ENCODE measurements at regions not wholly inside any gene's neighbourhood (a gene's known extent, or its start where the extent isn't known, plus 50 kb on each side); places are given as distances from the start of the nearest gene placed in this dataset.
"Not testable (repeated sequence)": the region's sequence is repeated elsewhere in the genome, so short reads cannot be mapped to it uniquely, and the experiment has no call there.

- FAIRE-seq; DNase-seq (ENCODE audit: low spot score): not testable (repeated sequence)
These were observed 520.8 kb downstream of the TTLL7 start for GRCh38 chr1:83478127-83478526.

- not testable (repeated sequence) for DNase-seq (ENCODE audit: low spot score); FAIRE-seq
These were observed 522.4 kb downstream of the TTLL7 start for GRCh38 chr1:83476518-83476917.

DNA sequence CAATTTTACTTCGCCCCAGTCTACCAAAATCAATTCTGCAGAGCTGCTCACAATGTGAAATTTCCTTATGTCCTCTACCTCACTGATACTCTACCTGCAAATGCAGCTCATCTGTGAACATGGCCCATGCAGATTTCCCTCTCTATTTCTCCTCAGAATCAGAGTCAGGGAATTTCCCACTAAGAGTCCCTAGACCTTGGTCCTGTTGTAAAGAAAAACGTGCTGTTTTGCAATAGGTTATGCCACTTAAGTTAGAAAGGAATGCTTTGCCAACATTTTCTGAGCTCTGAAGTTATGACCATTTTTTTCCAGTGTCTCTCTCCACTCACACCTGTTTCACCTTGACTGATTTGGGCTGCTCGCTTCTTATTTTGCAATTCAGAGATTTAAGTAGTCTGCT, 524.0 kb downstream of the TTLL7 start:
- FAIRE-seq; DNase-seq (ENCODE audit: low spot score): not testable (repeated sequence)

DNA sequence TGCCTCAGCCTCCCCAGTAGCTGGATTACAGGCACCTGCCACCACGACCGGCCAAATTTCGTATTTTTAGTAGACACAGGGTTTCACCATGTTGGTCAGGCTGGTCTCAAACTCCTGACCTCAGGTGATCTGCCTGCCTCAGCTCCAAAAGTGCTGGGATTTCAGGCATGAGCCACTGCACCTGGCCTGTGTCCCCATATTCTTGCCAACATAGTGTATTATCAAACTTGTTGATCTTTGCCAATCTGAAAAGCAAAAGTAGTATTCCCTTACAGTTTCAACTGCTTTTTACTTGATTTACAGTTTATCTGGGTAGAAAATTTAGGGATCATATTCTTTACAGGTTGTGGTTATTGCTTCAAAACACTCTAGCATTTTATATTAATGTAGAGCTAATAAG, 524.9 kb downstream of the TTLL7 start:
- FAIRE-seq; DNase-seq (ENCODE audit: low spot score): not testable (repeated sequence)

DNA sequence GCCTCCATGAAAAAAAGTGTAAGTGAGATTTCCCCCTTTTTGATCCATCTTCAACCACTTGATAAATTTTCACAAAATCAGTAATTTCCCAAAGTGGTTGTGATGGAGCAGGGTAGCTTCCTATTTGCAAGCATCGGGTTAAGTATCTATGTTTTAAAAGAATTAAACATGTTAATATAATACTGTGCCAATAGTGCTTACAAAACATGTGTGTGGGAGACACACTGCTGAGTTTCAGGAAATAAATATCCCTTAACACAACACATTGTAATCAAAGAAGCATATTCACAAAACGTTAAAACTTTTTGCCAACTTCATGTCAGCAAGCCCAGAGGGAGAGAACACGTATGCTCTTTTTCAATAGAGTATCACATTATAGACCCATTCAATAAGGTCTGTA, 526.9 kb downstream of the TTLL7 start:
- not testable (repeated sequence) for DNase-seq (ENCODE audit: low spot score); FAIRE-seq

GRCh38 chr1:83471272-83471671, 527.7 kb downstream of the TTLL7 start:
- not testable (repeated sequence) for FAIRE-seq; DNase-seq (ENCODE audit: low spot score)

- not testable (repeated sequence) for FAIRE-seq; DNase-seq (ENCODE audit: low spot score)
These were observed 530.6 kb downstream of the TTLL7 start for GRCh38 chr1:83468336-83468735.

GRCh38 chr1:83457735-83458248, 541.1 kb downstream of the TTLL7 start:
- DNase-seq (ENCODE audit: low spot score); FAIRE-seq: not testable (repeated sequence)

DNA sequence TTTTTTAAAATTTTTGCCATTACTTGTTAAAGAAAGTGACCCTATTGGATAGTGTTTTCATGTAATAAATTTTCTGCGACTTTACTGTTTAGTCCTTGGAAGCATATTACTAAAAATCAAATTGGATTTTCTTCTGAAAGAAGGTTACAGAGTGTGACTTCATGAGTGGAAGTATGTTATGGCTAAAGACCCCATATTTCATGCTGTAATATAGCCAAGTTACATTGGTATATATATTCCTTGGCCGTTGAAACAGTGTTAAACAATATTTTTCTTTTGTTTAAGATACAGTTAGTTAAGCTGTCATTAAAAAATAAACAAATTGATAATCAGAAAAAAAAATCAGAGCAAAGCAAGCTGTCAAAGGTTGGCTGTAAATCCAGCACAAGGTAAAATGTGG, 541.7 kb downstream of the TTLL7 start:
- DNase-seq (ENCODE audit: low spot score); FAIRE-seq: not testable (repeated sequence)

DNA sequence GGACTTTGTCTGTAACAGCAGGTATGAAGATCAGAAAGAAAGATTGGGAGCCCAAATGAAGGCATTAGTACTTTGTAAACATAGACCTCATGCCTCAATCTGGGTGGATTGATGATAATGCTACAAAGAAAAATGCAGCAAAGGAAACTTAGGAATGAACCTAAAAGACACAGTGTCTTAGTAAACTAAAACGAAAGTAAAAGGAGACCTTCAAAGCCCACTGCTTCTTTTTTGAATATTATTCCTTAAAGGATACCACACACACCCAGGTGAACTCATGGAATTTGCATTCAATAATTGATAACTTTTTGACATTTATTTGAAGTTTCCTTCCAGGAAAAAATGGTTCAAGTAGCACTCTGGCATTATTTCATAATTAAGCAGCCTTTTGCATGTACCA, 543.2 kb downstream of the TTLL7 start:
- not testable (repeated sequence) for DNase-seq (ENCODE audit: low spot score); FAIRE-seq

DNA sequence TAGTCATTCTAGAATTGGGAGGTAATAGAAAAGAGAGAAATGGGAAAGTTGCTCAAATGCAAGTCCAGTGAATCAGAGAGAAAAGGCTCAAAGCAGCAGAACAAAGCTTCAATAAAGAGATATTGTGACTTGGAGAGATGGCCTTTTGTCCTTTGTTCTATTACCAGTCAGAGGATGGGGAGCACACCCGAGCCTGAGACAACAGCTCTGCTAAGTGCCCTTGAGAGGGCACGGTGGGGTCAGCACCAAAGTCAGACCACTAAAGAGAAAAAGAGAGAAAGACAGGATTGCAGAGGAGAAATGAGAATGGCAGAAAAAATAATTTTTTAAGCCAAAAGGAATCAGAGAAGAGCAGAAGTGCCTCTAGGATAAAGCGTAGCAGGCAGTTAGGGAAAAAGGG, 553.1 kb downstream of the TTLL7 start:
- not testable (repeated sequence) for DNase-seq (ENCODE audit: low spot score); FAIRE-seq

DNA sequence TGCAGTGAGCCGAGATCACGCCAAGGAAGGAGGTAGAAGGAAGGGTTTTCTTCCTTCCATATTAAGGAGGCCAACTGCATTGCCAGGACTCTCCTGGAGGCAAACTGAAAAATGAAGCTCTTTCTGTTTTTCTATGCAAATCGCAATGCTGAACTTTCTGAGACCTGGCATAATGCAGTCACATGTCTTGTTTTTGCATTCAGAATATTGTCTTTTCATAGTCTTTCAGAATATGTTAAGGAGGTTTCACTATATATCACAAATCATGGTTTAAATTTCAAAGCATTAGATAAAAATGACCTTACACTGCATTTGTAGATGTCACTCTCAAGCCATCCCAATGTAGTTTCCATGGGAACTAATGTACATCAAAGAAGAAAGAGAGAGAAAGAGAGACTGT, 556.5 kb downstream of the TTLL7 start:
- DNase-seq (ENCODE audit: low spot score); FAIRE-seq: not testable (repeated sequence)

GRCh38 chr1:83440586-83440985, 558.3 kb downstream of the TTLL7 start:
- not testable (repeated sequence) for DNase-seq (ENCODE audit: low spot score); FAIRE-seq

GRCh38 chr1:83440021-83440420, 558.9 kb downstream of the TTLL7 start:
- not testable (repeated sequence) for DNase-seq (ENCODE audit: low spot score); FAIRE-seq

DNA sequence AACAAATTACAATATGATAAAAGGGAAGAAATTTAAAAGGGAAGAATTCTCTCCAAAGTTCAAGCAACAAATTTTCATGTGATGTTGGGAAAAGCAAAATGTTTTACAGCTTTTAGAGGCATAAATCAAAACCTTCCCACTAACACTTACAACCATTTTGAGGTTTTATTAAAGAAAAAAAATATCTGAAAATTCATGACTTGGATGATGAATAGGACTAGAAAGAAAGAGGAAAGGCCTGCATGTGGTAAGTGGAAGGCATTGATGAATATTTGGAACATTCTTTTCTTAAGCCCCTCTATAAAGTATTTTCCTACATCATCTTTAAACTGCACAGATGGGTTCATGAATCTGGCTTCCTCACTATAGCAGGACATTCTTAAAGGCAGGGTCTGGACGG, 560.6 kb downstream of the TTLL7 start:
- not testable (repeated sequence) for FAIRE-seq; DNase-seq (ENCODE audit: low spot score)

DNA sequence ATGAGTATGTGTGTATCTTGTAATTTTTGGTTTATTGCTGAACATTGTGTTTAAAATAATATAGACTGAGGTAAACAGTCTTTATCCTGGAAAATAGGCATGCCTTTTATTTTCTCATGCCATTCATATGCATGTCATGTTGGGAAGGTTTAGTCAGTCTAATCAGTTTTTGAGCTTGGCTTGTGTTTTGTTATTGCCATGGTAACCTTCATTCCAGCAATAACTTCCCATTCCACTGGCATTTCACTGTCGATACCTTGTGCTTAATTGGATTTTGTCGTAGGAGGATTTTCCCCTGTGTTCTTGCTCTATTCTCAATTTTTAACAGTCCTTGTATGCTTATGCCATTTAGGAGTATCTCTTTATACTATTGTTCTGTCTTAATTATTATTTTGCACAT, 563.6 kb downstream of the TTLL7 start:
- not testable (repeated sequence) for DNase-seq (ENCODE audit: low spot score); FAIRE-seq

DNA sequence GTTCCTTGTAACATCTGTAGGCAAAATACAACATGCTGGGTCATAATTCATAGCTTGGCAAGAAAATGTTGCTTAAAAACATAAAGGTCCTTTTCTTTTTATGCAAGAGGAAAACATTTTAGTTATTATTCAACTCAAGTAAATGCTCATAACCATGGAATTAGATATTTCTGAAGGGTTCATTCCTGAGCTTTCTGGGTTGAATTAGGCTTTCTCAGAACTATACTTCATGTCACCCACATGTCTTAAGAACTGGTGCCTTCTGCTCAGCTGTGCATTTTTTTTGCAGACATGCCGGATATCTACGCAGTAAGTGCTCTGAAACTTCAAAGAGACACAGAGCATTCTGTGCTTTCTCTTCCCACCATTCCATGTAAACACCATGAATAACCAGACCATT, 571.4 kb downstream of the TTLL7 start:
- FAIRE-seq; DNase-seq (ENCODE audit: low spot score): not testable (repeated sequence)

GRCh38 chr1:83423382-83423781, 575.5 kb downstream of the TTLL7 start:
- FAIRE-seq; DNase-seq (ENCODE audit: low spot score): not testable (repeated sequence)

DNA sequence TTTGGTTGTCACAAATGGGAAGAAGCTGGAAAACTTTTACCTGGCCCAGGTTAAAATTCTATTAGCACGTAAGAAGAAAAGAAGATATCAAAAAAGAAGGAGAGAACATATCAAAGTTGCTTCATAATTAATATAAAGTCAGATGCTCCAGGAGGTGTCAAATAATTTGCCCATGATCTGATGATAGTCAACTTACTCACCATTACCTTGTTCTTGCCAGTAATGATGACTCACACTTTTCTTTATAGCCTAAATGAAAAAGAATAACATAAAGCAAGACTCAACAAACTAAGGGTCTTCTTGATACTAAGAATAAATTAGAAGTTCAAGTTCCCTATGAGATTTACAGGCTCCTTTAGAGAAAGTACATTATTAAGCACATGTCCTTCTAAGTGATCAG, 580.4 kb downstream of the TTLL7 start:
- DNase-seq (ENCODE audit: low spot score), result no peak
- FAIRE-seq, result no peak

- not testable (repeated sequence) for DNase-seq (ENCODE audit: low spot score); FAIRE-seq
These were observed 585.2 kb downstream of the TTLL7 start for GRCh38 chr1:83413839-83414107.

GRCh38 chr1:83410746-83411413, 588.1 kb downstream of the TTLL7 start:
- not testable (repeated sequence) for FAIRE-seq; DNase-seq (ENCODE audit: low spot score)

GRCh38 chr1:83406693-83407371, 592.1 kb downstream of the TTLL7 start:
- DNase-seq (ENCODE audit: low spot score); FAIRE-seq: not testable (repeated sequence)
